ENCODE measurements at regions not wholly inside any gene's neighbourhood (a gene's known extent, or its start where the extent isn't known, plus 50 kb on each side); places are given as distances from the start of the nearest gene placed in this dataset.

- TF ChIP-seq ZFP30 (CRISPR knock-in tag; IDR thresholded peaks at IDR 0.05) (no peak), PATZ1 (CRISPR knock-in tag; IDR thresholded peaks at IDR 0.05; ENCODE audit: borderline replicate concordance) (no peak)
Measured at GRCh38 chr12:69102856-69103255, 136.5 kb upstream of the CPSF6 start.
